Brain microvascular endothelial cell (primary cell): ENCODE measurements at regions not wholly inside any gene's neighbourhood (a gene's known extent, or its start where the extent isn't known, plus 50 kb on each side); places are given as distances from the start of the nearest gene placed in this dataset.

Experiments
- DNase-seq: peaks from one replicate; pipeline ENCODE4 v3.0.0-alpha.2; 2020
- H3K27ac ChIP-seq: fragments of 250-450 bp; sonication (Bioruptor Pico); 2 replicates; pipeline ENCODE4 v1.5.1; 2020; ENCODE audit warnings: mild to moderate bottlenecking, moderate library complexity
- H3K27me3 ChIP-seq: fragments of 250-450 bp; sonication (Bioruptor Pico); replicated peaks from 2 replicates; pipeline ENCODE4 v1.5.1; 2020; ENCODE audit warnings: mild to moderate bottlenecking
- H3K36me3 ChIP-seq: fragments of 250-450 bp; sonication (Bioruptor Pico); replicated peaks from 2 replicates; pipeline ENCODE4 v1.5.1; 2020; ENCODE audit warnings: mild to moderate bottlenecking
- H3K4me3 ChIP-seq: 2 replicates; pipeline ENCODE4 v1.5.1; 2011; ENCODE audit warnings: low read depth, mild to moderate bottlenecking, control low read depth, low read length, moderate library complexity
- CTCF ChIP-seq: IDR thresholded peaks from 2 replicates; pipeline ENCODE4 v1.5.1; 2011; ENCODE audit warnings: low read depth, mild to moderate bottlenecking, moderate library complexity, low read length, control low read depth, inconsistent platforms; ENCODE audit errors: missing control alignments
- in situ Hi-C: cut with HindIII; loops from 2 replicates; pipeline ENCODE4 v1.10.0; 2017; ENCODE audit warnings: low sequenced_read_pairs, low pct_ligation_motif_present

- Histone ChIP-seq H3K36me3 (no peaks in the 10 kb centered on the region), H3K4me3 (no peak overlapping the region), H3K27me3 (no peaks in the 10 kb centered on the region), H3K27ac (no peak overlapping the region)
- in situ Hi-C loops = no loop called here
- no peak for TF ChIP-seq CTCF
- no peak for DNase-seq
These were observed 739.5 kb upstream of the SLC39A10 start for GRCh38 chr2:194917519-194917918.

- Histone ChIP-seq H3K27me3 (no peaks in the 10 kb centered on the region), H3K36me3 (no peaks in the 10 kb centered on the region), H3K4me3 (no peak overlapping the region), H3K27ac (no peak overlapping the region)
- DNase-seq = no peak
- no peak for TF ChIP-seq CTCF
- in situ Hi-C loops = no loop called here
These were observed 741.5 kb upstream of the SLC39A10 start for GRCh38 chr2:194915485-194915884.

GRCh38 chr2:194907569-194907968 is 749.5 kb upstream of the SLC39A10 start:
- in situ Hi-C loops = no loop called here
- Histone ChIP-seq H3K27me3 (no peaks in the 10 kb centered on the region), H3K36me3 (no peaks in the 10 kb centered on the region), H3K4me3 (no peak overlapping the region), H3K27ac (no peak overlapping the region)
- no peak for TF ChIP-seq CTCF
- DNase-seq = no peak

- DNase-seq = no peak
- TF ChIP-seq CTCF = no peak
- Histone ChIP-seq H3K27me3 (no peaks in the 10 kb centered on the region), H3K4me3 (no peak overlapping the region), H3K36me3 (no peaks in the 10 kb centered on the region), H3K27ac (no peak overlapping the region)
- in situ Hi-C loops = no loop called here
These were observed 760.2 kb upstream of the SLC39A10 start for GRCh38 chr2:194896871-194897270.

- no peak for TF ChIP-seq CTCF
- Histone ChIP-seq H3K4me3 (no peak overlapping the region), H3K27me3 (no peaks in the 10 kb centered on the region), H3K36me3 (no peaks in the 10 kb centered on the region), H3K27ac (no peak overlapping the region)
- in situ Hi-C loops = no loop called here
- no peak for DNase-seq
These were observed 773.3 kb upstream of the SLC39A10 start for GRCh38 chr2:194883711-194884110.

GRCh38 chr2:194870974-194871535 is 786.0 kb upstream of the SLC39A10 start:
- Histone ChIP-seq H3K27me3 (no peaks in the 10 kb centered on the region), H3K27ac (no peak overlapping the region), H3K36me3 (no peaks in the 10 kb centered on the region), H3K4me3 (no peak overlapping the region)
- in situ Hi-C loops = no loop called here
- no peak for TF ChIP-seq CTCF
- no peak for DNase-seq
